T-cell (primary cell): ENCODE measurements at regions not wholly inside any gene's neighbourhood (a gene's known extent, or its start where the extent isn't known, plus 50 kb on each side); places are given as distances from the start of the nearest gene placed in this dataset.
"Not testable (repeated sequence)": the region's sequence is repeated elsewhere in the genome, so short reads cannot be mapped to it uniquely, and the experiment has no call there.

Source experiments
- ATAC-seq, 4 experiments: fragments of 200-7000 bp in 3 of 4; fragments of 150-1000 bp in 1 of 4; cut with Tn5 transposase; replicated peaks in 1 of 4; 1 replicate in 3 of 4; 2 replicates in 1 of 4; pipeline ENCODE4 v1.10.0; 2021; ENCODE audit warnings: moderate library complexity in 3 of 4, mild to moderate bottlenecking in 2 of 4, moderate number of reproducible peaks in 1 of 4
- CTCF ChIA-PET, 2 donors: fragments of 300-600 bp; sonication (Branson Sonifier 250); formaldehyde crosslinking; loops; one replicate each; lab custom pipeline; 2022; ENCODE audit warnings: antibody characterized with exemption in 2 of 2; lab: Charles Lee
- POLR2A ChIA-PET, 2 donors: fragments of 300-600 bp; sonication (Branson Sonifier 250); formaldehyde crosslinking; loops; one replicate each; lab custom pipeline; 2022; ENCODE audit warnings: antibody characterized with exemption in 2 of 2; lab: Charles Lee
- DNase-seq, 35 experiments: peaks; one replicate each; pipeline versions ENCODE4 v3.0.0 to v3.0.0-alpha.2; 2013 to 2023
- H3K27ac ChIP-seq: one replicate; pipeline ENCODE4 v1.5.1; 2013; ENCODE audit warnings: low read length
- H3K27me3 ChIP-seq, 2 experiments: replicated peaks in 1 of 2; 1 replicate in 1 of 2; 2 replicates in 1 of 2; pipeline versions ENCODE4 v1.6.1 to v1.7.0; 2013; ENCODE audit warnings: low read length in 1 of 2, mixed read lengths in 1 of 2; ENCODE audit not compliant: control insufficient read depth in 2 of 2, insufficient read depth in 2 of 2; ENCODE audit errors: extremely low read depth in 1 of 2
- H3K36me3 ChIP-seq, 2 donors: 1 replicate in 1 of 2; 2 replicates in 1 of 2; pipeline versions ENCODE4 v1.6.1 to v1.7.0; 2013; ENCODE audit warnings: low read length in 1 of 2; ENCODE audit not compliant: control insufficient read depth in 2 of 2, insufficient read depth in 1 of 2; ENCODE audit errors: extremely low read depth in 1 of 2
- H3K4me1 ChIP-seq, 2 experiments: 1 replicate in 1 of 2; 2 replicates in 1 of 2; pipeline versions ENCODE4 v1.6.1 to v1.7.0; 2013; ENCODE audit warnings: low read length in 2 of 2, mixed read lengths in 1 of 2; ENCODE audit not compliant: insufficient read depth in 2 of 2, control insufficient read depth in 1 of 2; ENCODE audit errors: extremely low read depth in 1 of 2
- H3K4me3 ChIP-seq, 2 donors: 1 replicate in 1 of 2; 2 replicates in 1 of 2; pipeline versions ENCODE4 v1.5.1 to v1.7.0; 2013; ENCODE audit warnings: mild to moderate bottlenecking in 2 of 2, low read length in 1 of 2, moderate library complexity in 1 of 2; ENCODE audit not compliant: control insufficient read depth in 1 of 2; ENCODE audit errors: extremely low read depth in 1 of 2
- H3K9me3 ChIP-seq: 2 replicates; pipeline ENCODE4 v1.7.0; 2013
- H3K27ac Mint-ChIP-seq, 2 donors: one replicate each; pipeline ENCODE4 v1.8.0; 2020 to 2021; ENCODE audit warnings: mild to moderate bottlenecking in 2 of 2, mixed read lengths in 2 of 2
- H3K27me3 Mint-ChIP-seq, 2 donors: one replicate each; pipeline ENCODE4 v1.8.0; 2021 to 2022; ENCODE audit warnings: mixed read lengths in 2 of 2
- H3K36me3 Mint-ChIP-seq: one replicate; pipeline ENCODE4 v1.8.0; 2021; ENCODE audit warnings: mixed read lengths
- H3K4me1 Mint-ChIP-seq, 3 donors: one replicate each; pipeline ENCODE4 v1.8.0; 2020 to 2022; ENCODE audit warnings: mixed read lengths in 3 of 3, mild to moderate bottlenecking in 1 of 3
- H3K4me3 Mint-ChIP-seq, 3 donors: one replicate each; pipeline ENCODE4 v1.8.0; 2020 to 2022; ENCODE audit warnings: mild to moderate bottlenecking in 3 of 3, mixed read lengths in 3 of 3, moderate library complexity in 3 of 3
- H3K9me3 Mint-ChIP-seq, 3 donors: one replicate each; pipeline ENCODE4 v1.8.0; 2020 to 2022; ENCODE audit warnings: mixed read lengths in 3 of 3
- WGBS: methylation state at CpG from one replicate; pipeline ENCODE4 v1.1.5; 2013; ENCODE audit warnings: missing lambda C conversion rate; ENCODE audit not compliant: insufficient coverage; 5-methylcytosine and 5-hydroxymethylcytosine counted together

DNA sequence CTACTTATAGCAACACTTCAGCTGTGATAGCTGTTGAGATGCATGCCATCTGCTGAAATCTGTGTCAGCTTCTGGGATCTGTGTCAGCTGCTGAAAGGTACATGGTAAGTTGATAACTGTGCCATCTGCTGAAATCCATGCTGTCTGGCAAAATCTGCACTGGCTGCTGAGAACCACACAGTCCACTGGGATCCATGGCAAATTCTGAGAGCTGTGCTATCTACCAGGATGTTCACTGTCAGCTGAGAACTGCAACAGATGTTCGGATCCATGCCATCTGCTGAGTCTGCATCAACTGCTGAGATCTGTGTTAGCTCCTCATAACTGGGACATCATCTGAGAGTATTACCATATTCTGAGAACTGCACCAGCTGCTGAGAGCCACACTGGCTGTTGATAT, 430.5 kb upstream of the POU3F4 start:
- no peaks in the 10 kb centered on the region for H3K4me1 Mint-ChIP-seq
- H3K36me3 Mint-ChIP-seq, result no peaks in the 10 kb centered on the region
- no peak overlapping the region for H3K27ac Mint-ChIP-seq
- WGBS, result 83% methylated on average over 1 of the region's 1 CpG
- Histone ChIP-seq H3K27me3 (no peaks in the 10 kb centered on the region), H3K9me3 (no peaks in the 10 kb centered on the region), H3K4me1 (no peaks in the 10 kb centered on the region), H3K4me3 (no peak overlapping the region), H3K36me3 (no peaks in the 10 kb centered on the region), H3K27ac (no peak overlapping the region)
- no peak for ATAC-seq
- H3K9me3 Mint-ChIP-seq, result peaks cover 0 to 8% (median 6%) of the 10 kb centered on the region in 3 donors
- ChIA-PET CTCF (no interaction called here), POLR2A (no interaction called here)
- H3K4me3 Mint-ChIP-seq, result no peak overlapping the region
- no peaks in the 10 kb centered on the region for H3K27me3 Mint-ChIP-seq
- DNase-seq, result no peak

DNA sequence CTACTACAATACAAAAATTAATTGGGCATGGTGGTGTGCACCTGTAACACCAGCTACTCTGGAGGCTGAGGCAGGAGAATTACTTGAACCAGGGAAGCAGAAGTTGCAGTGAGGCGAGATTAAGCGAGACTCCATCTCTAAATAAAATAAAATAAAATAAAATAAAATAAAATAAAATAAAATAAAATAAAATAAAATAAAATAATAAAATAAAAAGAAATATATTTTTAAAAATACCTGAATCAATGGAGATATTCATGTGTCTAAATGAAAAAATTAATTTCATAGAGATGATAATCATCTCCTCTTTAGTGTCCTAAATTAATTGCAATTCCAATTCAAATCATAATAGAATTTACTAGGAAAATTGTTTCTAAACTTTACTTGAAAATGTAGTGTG, 406.1 kb upstream of the POU3F4 start:
- no peak overlapping the region for H3K4me3 ChIP-seq
- Mint-ChIP-seq H3K9me3 (peaks cover 0 to 4% (median 3%) of the 10 kb centered on the region in 3 donors), H3K27me3 (no peaks in the 10 kb centered on the region), H3K4me1 (no peaks in the 10 kb centered on the region), H3K36me3 (no peaks in the 10 kb centered on the region), H3K27ac (no peak overlapping the region), H3K4me3 (no peak overlapping the region)
- CTCF ChIA-PET, result no interaction called here
- H3K4me1 ChIP-seq, result no peaks in the 10 kb centered on the region
- POLR2A ChIA-PET, result no interaction called here
- H3K27ac ChIP-seq, result no peak overlapping the region
- no peaks in the 10 kb centered on the region for H3K36me3 ChIP-seq
- H3K9me3 ChIP-seq, result no peaks in the 10 kb centered on the region
- no peak for ATAC-seq
- DNase-seq, result no peak
- no peaks in the 10 kb centered on the region for H3K27me3 ChIP-seq
- no CpG with 5 or more reads among the region's 2 CpGs for WGBS

DNA sequence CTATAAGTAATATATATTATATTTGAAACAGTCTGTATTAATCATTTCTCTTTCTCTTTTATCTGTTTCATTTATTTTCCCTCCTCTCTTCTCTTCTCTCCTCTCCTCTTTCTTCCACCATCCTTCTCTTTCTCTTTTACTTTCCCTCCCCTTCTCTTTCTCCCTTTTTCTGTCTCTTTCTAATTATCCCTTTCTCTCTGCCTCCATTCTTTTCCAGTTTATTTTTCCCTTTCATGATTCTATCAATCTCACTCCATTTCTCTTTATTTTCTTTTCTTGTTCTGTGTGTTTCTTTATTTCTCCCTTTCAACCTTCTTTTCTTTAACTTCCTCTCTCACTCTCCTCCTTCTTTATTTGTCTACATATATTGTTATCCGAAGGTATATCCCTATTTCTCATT, 399.8 kb upstream of the POU3F4 start:
- H3K36me3 ChIP-seq, result no peaks in the 10 kb centered on the region
- no peak for ATAC-seq
- ChIA-PET POLR2A (no interaction called here), CTCF (interaction anchor here in 1 of 2 donors (0.6 kb wide), 1 partner anchor 16 kb away, joined by 3 read pairs; no protein-coding TSS in a partner anchor)
- DNase-seq, result no peak
- no CpG with 5 or more reads among the region's 1 CpG for WGBS
- no peaks in the 10 kb centered on the region for H3K36me3 Mint-ChIP-seq
- no peak overlapping the region for H3K4me3 Mint-ChIP-seq
- no peaks in the 10 kb centered on the region for H3K4me1 Mint-ChIP-seq
- H3K27me3 ChIP-seq, result no peaks in the 10 kb centered on the region
- H3K4me1 ChIP-seq, result no peaks in the 10 kb centered on the region
- no peaks in the 10 kb centered on the region for H3K9me3 Mint-ChIP-seq
- H3K27me3 Mint-ChIP-seq, result no peaks in the 10 kb centered on the region
- no peak overlapping the region for H3K27ac Mint-ChIP-seq
- H3K9me3 ChIP-seq, result no peaks in the 10 kb centered on the region
- H3K27ac ChIP-seq, result no peak overlapping the region
- no peak overlapping the region for H3K4me3 ChIP-seq

GRCh38 chrX:83145876-83146275, 362.2 kb upstream of the POU3F4 start:
- H3K9me3 Mint-ChIP-seq, result no peaks in the 10 kb centered on the region

DNA sequence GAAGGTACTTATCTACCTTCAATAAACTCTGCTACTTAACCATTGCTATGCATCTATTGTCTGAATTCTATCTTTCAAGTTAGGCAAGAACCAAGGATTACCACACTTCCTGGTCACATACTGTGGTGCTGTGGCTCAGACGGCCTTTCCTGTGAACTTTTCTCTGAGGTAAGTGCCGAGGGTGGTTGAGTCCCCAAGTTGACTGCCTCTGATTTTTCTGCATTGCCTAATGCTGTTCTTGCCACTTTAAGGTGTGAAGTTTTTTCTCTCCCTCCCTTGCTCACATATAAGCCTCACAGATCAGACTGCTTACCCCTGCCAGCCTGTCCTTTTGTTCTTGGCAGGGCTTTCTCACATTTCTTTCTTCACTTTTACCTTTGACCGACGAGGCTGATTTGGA, 348.0 kb upstream of the POU3F4 start:
- Histone ChIP-seq H3K4me1 (no peaks in the 10 kb centered on the region), H3K27me3 (no peaks in the 10 kb centered on the region), H3K4me3 (no peak overlapping the region), H3K9me3 (no peaks in the 10 kb centered on the region), H3K27ac (no peak overlapping the region), H3K36me3 (no peaks in the 10 kb centered on the region)
- Mint-ChIP-seq H3K4me1 (no peaks in the 10 kb centered on the region), H3K27ac (no peak overlapping the region), H3K36me3 (no peaks in the 10 kb centered on the region), H3K9me3 (peaks cover 0 to 6% (median 0%) of the 10 kb centered on the region in 3 donors), H3K4me3 (no peak overlapping the region), H3K27me3 (no peaks in the 10 kb centered on the region)
- WGBS, result no CpG with 5 or more reads among the region's 4 CpGs
- DNase-seq (no peak), ATAC-seq (no peak)
- POLR2A ChIA-PET, result no interaction called here
- CTCF ChIA-PET, result no interaction called here

More at GRCh38 chrX:83145876-83146275, 362.2 kb upstream of the POU3F4 start:
- ChIA-PET POLR2A (no interaction called here), CTCF (no interaction called here)
- H3K27me3 Mint-ChIP-seq, result peaks cover 0 to 4% of the 10 kb centered on the region in 2 donors
- no CpG with 5 or more reads among the region's 5 CpGs for WGBS
- H3K4me1 ChIP-seq, result no peaks in the 10 kb centered on the region
- ATAC-seq (no peak), DNase-seq (no peak)
- H3K27ac ChIP-seq, result no peak overlapping the region
- H3K27me3 ChIP-seq, result no peaks in the 10 kb centered on the region
- no peak overlapping the region for H3K4me3 Mint-ChIP-seq
- no peak overlapping the region for H3K27ac Mint-ChIP-seq
- no peaks in the 10 kb centered on the region for H3K9me3 ChIP-seq
- H3K36me3 Mint-ChIP-seq, result no peaks in the 10 kb centered on the region
- no peak overlapping the region for H3K4me3 ChIP-seq
- H3K36me3 ChIP-seq, result no peaks in the 10 kb centered on the region
- H3K4me1 Mint-ChIP-seq, result no peaks in the 10 kb centered on the region

DNA sequence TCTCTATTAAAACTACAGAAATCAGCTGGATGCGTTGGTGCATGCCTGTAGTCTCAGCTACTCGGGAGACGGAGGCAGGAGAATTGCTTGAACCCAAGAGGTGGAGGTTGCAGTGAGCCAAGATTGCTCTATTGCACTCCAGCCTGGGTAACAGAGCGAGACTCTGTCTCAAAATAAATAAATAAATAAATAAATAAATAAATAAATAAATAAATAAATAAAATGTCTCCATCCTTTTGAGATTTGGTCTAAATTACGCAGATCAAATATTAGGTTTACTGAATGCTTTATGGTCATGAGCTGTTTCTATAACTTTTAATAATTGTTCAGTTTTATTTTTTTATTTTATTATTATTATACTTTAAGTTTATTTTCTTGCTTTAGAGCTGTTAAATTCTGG, 344.0 kb upstream of the POU3F4 start:
- H3K9me3 Mint-ChIP-seq, CTCF ChIA-PET, H3K4me1 ChIP-seq, H3K27ac ChIP-seq, H3K4me3 ChIP-seq, H3K27ac Mint-ChIP-seq, ATAC-seq, H3K4me1 Mint-ChIP-seq, H3K27me3 ChIP-seq, H3K4me3 Mint-ChIP-seq, H3K36me3 ChIP-seq, H3K36me3 Mint-ChIP-seq, H3K27me3 Mint-ChIP-seq, DNase-seq, H3K9me3 ChIP-seq: not testable (repeated sequence)
- POLR2A ChIA-PET, result interaction anchor here in 1 of 2 donors (0.6 kb wide), 1 partner anchor 1663 kb away, joined by 4 read pairs; no protein-coding TSS in a partner anchor
- WGBS, result no CpG with 5 or more reads among the region's 5 CpGs

DNA sequence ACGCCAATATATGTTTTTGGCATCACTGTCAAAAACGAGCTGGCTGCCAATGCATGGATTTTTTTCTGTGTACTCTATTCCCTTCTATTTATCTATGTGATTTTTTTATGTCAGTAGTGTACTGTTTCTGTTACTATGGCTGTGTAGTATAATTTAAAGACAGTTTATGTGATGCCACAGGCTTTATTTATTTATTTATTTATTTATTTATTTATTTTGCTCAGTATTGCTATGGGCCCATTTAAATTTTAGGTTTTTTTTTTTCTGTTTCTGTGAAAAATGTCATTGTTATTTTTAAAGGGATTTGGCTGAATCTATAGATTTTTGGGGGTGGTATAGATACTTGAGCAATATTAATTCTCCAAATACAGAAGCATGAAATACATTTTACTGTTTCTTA, 338.4 kb upstream of the POU3F4 start:
- no peak overlapping the region for H3K4me3 ChIP-seq
- no CpG with 5 or more reads among the region's 2 CpGs for WGBS
- no peaks in the 10 kb centered on the region for H3K36me3 ChIP-seq
- Mint-ChIP-seq H3K4me1 (no peaks in the 10 kb centered on the region), H3K4me3 (no peak overlapping the region), H3K27me3 (no peaks in the 10 kb centered on the region), H3K27ac (no peak overlapping the region), H3K9me3 (no peaks in the 10 kb centered on the region), H3K36me3 (no peaks in the 10 kb centered on the region)
- no peaks in the 10 kb centered on the region for H3K9me3 ChIP-seq
- DNase-seq (no peak), ATAC-seq (no peak)
- no peaks in the 10 kb centered on the region for H3K27me3 ChIP-seq
- no peaks in the 10 kb centered on the region for H3K4me1 ChIP-seq
- H3K27ac ChIP-seq, result no peak overlapping the region
- CTCF ChIA-PET, result no interaction called here
- POLR2A ChIA-PET, result no interaction called here
